H1 (cell line): ENCODE measurements at regions not wholly inside any gene's neighbourhood (a gene's known extent, or its start where the extent isn't known, plus 50 kb on each side); places are given as distances from the start of the nearest gene placed in this dataset.

ENCODE experiments used
- CTCF ChIA-PET: fragments of 300-600 bp; sonication (Branson Sonifier 250); formaldehyde crosslinking; loops from one replicate; lab custom pipeline; 2021; ENCODE audit not compliant: partially characterized antibody; lab: Charles Lee
- POLR2A ChIA-PET: fragments of 300-600 bp; sonication (Branson Sonifier 250); formaldehyde crosslinking; loops from one replicate; lab custom pipeline; 2021; ENCODE audit warnings: inconsistent platforms; ENCODE audit not compliant: partially characterized antibody; lab: Charles Lee
- DNase-seq, 2 experiments: peaks; one replicate each; pipeline versions ENCODE4 v3.0.0 to v3.0.0-alpha.2; 2010 to 2022; ENCODE audit warnings: low spot score in 2 of 2, low read depth in 1 of 2, mixed read lengths in 1 of 2
- FAIRE-seq: peaks from 2 replicates; lab custom pipeline; 2011; peaks lifted over from hg19 to GRCh38; lab: Jason Lieb, UNC
- H2AFZ ChIP-seq: 2 replicates; pipeline ENCODE4 v1.8.1; 2012; ENCODE audit warnings: low read length, inconsistent platforms
- H2AK5ac ChIP-seq: 2 replicates; pipeline ENCODE4 v1.6.1; 2013; ENCODE audit warnings: low read depth, low read length
- H2BK120ac ChIP-seq: replicated peaks from 2 replicates; pipeline ENCODE3; 2013; ENCODE audit warnings: low read depth, low read length, inconsistent platforms
- H2BK12ac ChIP-seq: 2 replicates; pipeline ENCODE4 v1.6.1; 2013; ENCODE audit warnings: low read depth, low read length
- H2BK15ac ChIP-seq: 2 replicates; pipeline ENCODE4 v1.6.1; 2013; ENCODE audit warnings: low read length
- H2BK20ac ChIP-seq: 2 replicates; pipeline ENCODE4 v1.6.1; 2013; ENCODE audit warnings: low read length
- H2BK5ac ChIP-seq: 2 replicates; pipeline ENCODE4 v1.6.1; 2013; ENCODE audit warnings: low read depth, low read length
- H3K14ac ChIP-seq: 2 replicates; pipeline ENCODE4 v1.6.1; 2013; ENCODE audit warnings: inconsistent platforms; ENCODE audit not compliant: insufficient read length
- H3K18ac ChIP-seq: 2 replicates; pipeline ENCODE4 v1.6.1; 2013; ENCODE audit warnings: low read length; ENCODE audit errors: extremely low read depth
- H3K23ac ChIP-seq: 2 replicates; pipeline ENCODE4 v1.6.1; 2013; ENCODE audit warnings: inconsistent platforms; ENCODE audit not compliant: insufficient read length
- H3K23me2 ChIP-seq: 2 replicates; pipeline ENCODE4 v1.6.1; 2013; ENCODE audit warnings: low read depth, low read length
- H3K27ac ChIP-seq: 2 replicates; pipeline ENCODE4 v1.6.1; 2011; ENCODE audit warnings: low read depth, low read length, inconsistent platforms
- H3K27me3 ChIP-seq, 4 experiments: replicated peaks in 1 of 4; 1 replicate in 1 of 4; 2 replicates in 3 of 4; pipeline versions ENCODE4 v1.6.1 to v1.8.1; 2011 to 2013; ENCODE audit warnings: low read length in 3 of 4, mild to moderate bottlenecking in 3 of 4, inconsistent platforms in 2 of 4, mixed read lengths in 2 of 4, moderate library complexity in 1 of 4; ENCODE audit not compliant: control insufficient read depth in 3 of 4, insufficient read depth in 3 of 4; ENCODE audit errors: extremely low read depth in 1 of 4
- H3K36me3 ChIP-seq, 4 experiments: 2 replicates each; pipeline versions ENCODE4 v1.6.1 to v1.8.1; 2011 to 2013; ENCODE audit warnings: mild to moderate bottlenecking in 4 of 4, low read length in 3 of 4, moderate library complexity in 2 of 4, control low read depth in 1 of 4, inconsistent platforms in 1 of 4; ENCODE audit not compliant: insufficient read depth in 4 of 4, control insufficient read depth in 2 of 4
- H3K4ac ChIP-seq: replicated peaks from 2 replicates; pipeline ENCODE3; 2013; ENCODE audit warnings: low read length, low read depth, mixed read lengths, inconsistent platforms; ENCODE audit not compliant: insufficient read length
- H3K4me1 ChIP-seq, 4 experiments: replicated peaks in 1 of 4; 1 replicate in 1 of 4; 2 replicates in 3 of 4; pipeline versions ENCODE4 v1.6.1 to v1.8.1; 2011 to 2013; ENCODE audit warnings: low read length in 3 of 4, inconsistent platforms in 2 of 4, mixed read lengths in 1 of 4; ENCODE audit not compliant: insufficient read depth in 4 of 4, control insufficient read depth in 3 of 4
- H3K4me2 ChIP-seq, 2 experiments: 2 replicates each; pipeline versions ENCODE4 v1.6.1 to v1.8.1; 2011 to 2013; ENCODE audit warnings: low read depth in 2 of 2, low read length in 2 of 2, control low read depth in 1 of 2, inconsistent platforms in 1 of 2, mild to moderate bottlenecking in 1 of 2; ENCODE audit not compliant: insufficient read depth in 1 of 2
- H3K4me3 ChIP-seq, 4 experiments: fragments of 200-600, 300-600 bp in 1 of 4; sonication (generic), shearing (Covaris generic), sonication (Bioruptor Twin) in 1 of 4; 2 replicates each; pipeline versions ENCODE4 v1.5.1 to v1.8.1; 2011 to 2016; ENCODE audit warnings: low read length in 4 of 4, low read depth in 3 of 4, control low read depth in 2 of 4, inconsistent platforms in 2 of 4, mild to moderate bottlenecking in 2 of 4, mixed read lengths in 1 of 4, moderate library complexity in 1 of 4; ENCODE audit not compliant: insufficient read depth in 2 of 4; ENCODE audit errors: extremely low read depth in 1 of 4
- H3K56ac ChIP-seq: replicated peaks from 2 replicates; pipeline ENCODE3; 2013; ENCODE audit warnings: low read depth, mild to moderate bottlenecking, mixed read lengths, low read length, inconsistent platforms; ENCODE audit not compliant: insufficient read length
- H3K79me1 ChIP-seq: 2 replicates; pipeline ENCODE4 v1.6.1; 2013; ENCODE audit warnings: low read depth, low read length, control low read depth
- H3K79me2 ChIP-seq, 2 experiments: 2 replicates each; pipeline versions ENCODE4 v1.6.1 to v1.8.1; 2012 to 2013; ENCODE audit warnings: low read length in 2 of 2, mild to moderate bottlenecking in 2 of 2, inconsistent platforms in 1 of 2; ENCODE audit not compliant: insufficient read depth in 2 of 2, control insufficient read depth in 1 of 2
- H3K9ac ChIP-seq, 4 experiments: replicated peaks in 1 of 4; 1 replicate in 1 of 4; 2 replicates in 3 of 4; pipeline versions ENCODE4 v1.6.1 to v1.8.1; 2011 to 2013; ENCODE audit warnings: low read depth in 3 of 4, low read length in 3 of 4, control low read depth in 2 of 4, mild to moderate bottlenecking in 2 of 4, moderate library complexity in 2 of 4, inconsistent platforms in 1 of 4; ENCODE audit errors: extremely low read depth in 1 of 4
- H3K9me3 ChIP-seq, 2 experiments: 2 replicates each; pipeline versions ENCODE4 v1.6.1 to v1.8.1; 2012 to 2013; ENCODE audit warnings: mild to moderate bottlenecking in 2 of 2, moderate library complexity in 2 of 2, control low read depth in 1 of 2, inconsistent platforms in 1 of 2, low read depth in 1 of 2, low read length in 1 of 2, mixed read lengths in 1 of 2; ENCODE audit not compliant: insufficient read depth in 2 of 2
- H4K20me1 ChIP-seq, 2 experiments: replicated peaks in 1 of 2; 2 replicates each; pipeline versions ENCODE3 to v1.8.1; 2011 to 2013; ENCODE audit warnings: inconsistent platforms in 2 of 2, low read length in 2 of 2, mild to moderate bottlenecking in 1 of 2; ENCODE audit not compliant: insufficient read depth in 2 of 2, control insufficient read depth in 1 of 2
- H4K5ac ChIP-seq: 2 replicates; pipeline ENCODE4 v1.6.1; 2013; ENCODE audit warnings: low read length, low read depth, mixed read lengths, inconsistent platforms; ENCODE audit not compliant: insufficient read length
- H4K8ac ChIP-seq: 2 replicates; pipeline ENCODE4 v1.8.0; 2013; ENCODE audit warnings: mild to moderate bottlenecking, moderate library complexity, low read length, inconsistent platforms; ENCODE audit not compliant: insufficient read depth; ENCODE audit errors: extremely low read depth
- H4K91ac ChIP-seq: replicated peaks from 2 replicates; pipeline ENCODE3; 2013; ENCODE audit warnings: low read length, mixed read lengths, inconsistent platforms; ENCODE audit not compliant: insufficient read length
- SUZ12 ChIP-seq: fragments of 200-600 bp; sonication (generic); IDR thresholded peaks from 2 replicates; pipeline ENCODE4 v1.6.1; 2012; ENCODE audit warnings: mild to moderate bottlenecking, inconsistent platforms, low read length, moderate library complexity, mixed read lengths
- WGBS, 2 experiments: shearing (Covaris generic) in 1 of 2; methylation state at CpG; one replicate each; pipeline versions ENCODE4 v1.1.6 to v1.1.7; 2013 to 2015; ENCODE audit warnings: low lambda C conversion rate in 2 of 2, mixed read lengths in 2 of 2, inconsistent platforms in 1 of 2, low coverage in 1 of 2, missing lambda C conversion rate in 1 of 2; ENCODE audit not compliant: insufficient replicate concordance in 2 of 2, insufficient coverage in 1 of 2, insufficient read length in 1 of 2; ENCODE audit errors: extremely low coverage in 1 of 2, missing lambda C conversion rate in 1 of 2; 5-methylcytosine and 5-hydroxymethylcytosine counted together

DNA sequence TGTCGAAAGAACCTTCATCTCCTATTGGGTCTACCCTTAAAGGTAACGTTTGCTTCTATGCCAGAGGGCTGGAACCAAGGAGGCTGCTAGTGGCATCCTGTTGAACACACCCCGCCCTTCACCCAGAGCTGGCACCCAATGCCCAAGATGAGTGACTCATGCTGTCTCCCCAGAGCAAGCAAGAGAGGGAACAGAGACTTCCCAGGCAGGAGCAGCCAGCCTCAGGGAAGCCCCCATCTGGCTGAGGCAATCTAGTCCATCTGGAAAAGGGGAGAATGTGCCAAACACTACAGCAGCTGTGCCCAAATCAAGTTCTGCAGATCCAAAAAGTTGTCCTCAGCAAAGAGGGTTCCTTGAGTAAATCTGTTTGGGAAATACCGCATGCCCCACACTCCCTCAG is 91.9 kb upstream of the TP53I11 start:
- H2BK12ac ChIP-seq, result no peak overlapping the region
- no peak overlapping the region for H3K4ac ChIP-seq
- no peak overlapping the region for H3K27ac ChIP-seq
- H3K4me2 ChIP-seq, result no peak overlapping the region
- H4K91ac ChIP-seq, result no peak overlapping the region
- no peak for TF ChIP-seq SUZ12
- TF ChIP-seq, all 59 proteins: peak for 0
- FAIRE-seq (no peak), DNase-seq (no peak)
- Histone ChIP-seq H3K36me3 (no peaks in the 10 kb centered on the region; a peak in 2 of 8 replicates), H3K4me1 (no peaks in the 10 kb centered on the region; a peak in 2 of 7 replicates), H3K27me3 (no peaks in the 10 kb centered on the region; a peak in 1 of 7 replicates), H4K20me1 (no peaks in the 10 kb centered on the region), H3K18ac (no peak overlapping the region), H2BK120ac (no peak overlapping the region), H3K79me1 (no peaks in the 10 kb centered on the region), H3K23ac (no peak overlapping the region), H3K9me3 (peaks cover 2 to 3% of the 10 kb centered on the region in 2 experiments; a peak in 3 of 4 replicates), H3K79me2 (no peaks in the 10 kb centered on the region), H2AK5ac (no peak overlapping the region), H3K9ac (no peak overlapping the region), H2BK15ac (no peak overlapping the region), H3K56ac (no peak overlapping the region), H3K23me2 (no peaks in the 10 kb centered on the region), H4K8ac (no peak overlapping the region), H2AFZ (no peak overlapping the region), H2BK20ac (no peak overlapping the region), H4K5ac (no peak overlapping the region), H3K14ac (no peak overlapping the region), H3K4me3 (no peak overlapping the region), H2BK5ac (no peak overlapping the region)
- POLR2A ChIA-PET, result interaction anchor here (1.0 kb wide), 1 partner anchor 9 kb away, joined by 3 read pairs; no protein-coding TSS in a partner anchor
- CTCF ChIA-PET, result interaction anchor here (0.7 to 4.8 kb wide), 10 partner anchors 11 to 106 kb away, joined by 3 to 23 read pairs (median 4); no protein-coding TSS in a partner anchor
- WGBS, 2 experiments, result 51% methylated on average over 4 of the region's 4 CpGs; no CpG with 5 or more reads in 1 of the 2 experiments
